ENCODE measurements at regions not wholly inside any gene's neighbourhood (a gene's known extent, or its start where the extent isn't known, plus 50 kb on each side); places are given as distances from the start of the nearest gene placed in this dataset.

- CTCF ChIA-PET, result no interaction called here
- H3K27ac ChIP-seq (ENCODE audit: control insufficient read depth, insufficient read depth), result no peak overlapping the region
- SMC1A ChIA-PET (ENCODE audit: uncharacterized antibody, unreplicated experiment), result no interaction called here
- no peak for TF ChIP-seq YY1 (IDR thresholded peaks at IDR 0.05; ENCODE audit: low read depth, low read length)
- TF ChIP-seq SMC3 (IDR thresholded peaks at IDR 0.05; ENCODE audit: borderline replicate concordance, low read length), result no peak
- TF ChIP-seq, protein P1, sequence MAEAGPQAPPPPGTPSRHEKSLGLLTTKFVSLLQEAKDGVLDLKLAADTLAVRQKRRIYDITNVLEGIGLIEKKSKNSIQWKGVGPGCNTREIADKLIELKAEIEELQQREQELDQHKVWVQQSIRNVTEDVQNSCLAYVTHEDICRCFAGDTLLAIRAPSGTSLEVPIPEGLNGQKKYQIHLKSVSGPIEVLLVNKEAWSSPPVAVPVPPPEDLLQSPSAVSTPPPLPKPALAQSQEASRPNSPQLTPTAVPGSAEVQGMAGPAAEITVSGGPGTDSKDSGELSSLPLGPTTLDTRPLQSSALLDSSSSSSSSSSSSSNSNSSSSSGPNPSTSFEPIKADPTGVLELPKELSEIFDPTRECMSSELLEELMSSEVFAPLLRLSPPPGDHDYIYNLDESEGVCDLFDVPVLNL (IDR thresholded peaks at IDR 0.05; ENCODE audit: low read depth, low read length), result no peak
- no peak for TF ChIP-seq USF1 (IDR thresholded peaks at IDR 0.05; ENCODE audit: borderline replicate concordance, extremely low read length, insufficient read depth, low read depth, low read length)
- TF ChIP-seq NR2C2 (IDR thresholded peaks at IDR 0.05; ENCODE audit: borderline replicate concordance, control insufficient read depth, insufficient read length, low read depth), result no peak
- TF ChIP-seq RFX5 (IDR thresholded peaks at IDR 0.05; ENCODE audit: low read depth, low read length), result no peak
- TF ChIP-seq STAT1 (conservative IDR thresholded peaks at IDR 0.05), result no peak
- TF ChIP-seq JUND (IDR thresholded peaks at IDR 0.05; ENCODE audit: low read depth, low read length), result no peak
- TF ChIP-seq IRF5 (IDR thresholded peaks at IDR 0.05; ENCODE audit: borderline replicate concordance), result no peak
- no peak for TF ChIP-seq RB1 (IDR thresholded peaks at IDR 0.05; ENCODE audit: borderline replicate concordance)
- H3K4me3 ChIP-seq, result no peak overlapping the region
- H3K9ac ChIP-seq (ENCODE audit: control insufficient read depth, insufficient read depth, low read length), result no peak overlapping the region
- WGBS (ENCODE audit: insufficient coverage, insufficient replicate concordance, low lambda C conversion rate, missing lambda C conversion rate), result 40% methylated on average over 7 of the region's 7 CpGs
- POLR2A ChIA-PET, result no interaction called here
- H3K4me2 ChIP-seq (ENCODE audit: control insufficient read depth, insufficient read depth), result no peak overlapping the region
- H2AFZ ChIP-seq (ENCODE audit: control insufficient read depth, low read depth, low read length), result no peak overlapping the region
- no peaks in the 10 kb centered on the region for H3K36me3 ChIP-seq (ENCODE audit: control insufficient read depth in 2 of 2, insufficient read depth in 2 of 2, low read length in 1 of 2)
- H3K27me3 ChIP-seq (replicated peaks in 1 of 2; ENCODE audit: control insufficient read depth in 2 of 2, insufficient read depth in 2 of 2, low read length in 1 of 2), result no peaks in the 10 kb centered on the region
- intact Hi-C loops (cut with micrococcal nuclease; ENCODE audit: unreplicated experiment), result no loop called here
- no peak for ATAC-seq
- H4K20me1 ChIP-seq (ENCODE audit: control insufficient read depth, insufficient read depth), result no peaks in the 10 kb centered on the region
- no peak for DNase-seq (ENCODE audit: low read depth, low spot score)
- FAIRE-seq, result no peak
- RAD21 ChIA-PET (ENCODE audit: unreplicated experiment), result no interaction called here
- H3K4me1 ChIP-seq (ENCODE audit: control insufficient read depth, insufficient read depth, low read length), result no peaks in the 10 kb centered on the region
- BruUV-seq (replicated peaks), result no TSS peak
- no peaks in the 10 kb centered on the region for H3K79me2 ChIP-seq (ENCODE audit: control insufficient read depth, insufficient read depth, low read length)
- in situ Hi-C loops (cut with MboI), result no loop called here
- no peaks in the 10 kb centered on the region; the same call in 2 of the 3 replicates for H3K9me3 ChIP-seq (replicated peaks; ENCODE audit: control insufficient read depth, insufficient read depth, low read length)
These were observed 71.1 kb upstream of the CD180 start for GRCh38 chr5:67267512-67268216.
